PC-9 (cell line): ENCODE measurements at regions not wholly inside any gene's neighbourhood (a gene's known extent, or its start where the extent isn't known, plus 50 kb on each side); places are given as distances from the start of the nearest gene placed in this dataset.

Experiments used
- BruUV-seq: library from RNA; stranded (reverse); fragments of 400-500 nt; replicated peaks from 2 replicates; lab custom pipeline; 2021; lab: Mats Ljungman, UMichigan
- CTCF ChIA-PET: fragments of 300-600 bp; sonication (Branson Sonifier 250); formaldehyde crosslinking; loops from one replicate; lab custom pipeline; 2022; ENCODE audit warnings: antibody characterized with exemption; lab: Charles Lee
- POLR2A ChIA-PET: fragments of 300-600 bp; sonication (Branson Sonifier 250); formaldehyde crosslinking; loops from one replicate; lab custom pipeline; 2022; ENCODE audit warnings: antibody characterized with exemption; ENCODE audit not compliant: unreplicated experiment; lab: Charles Lee
- DNase-seq, 2 experiments: peaks; one replicate each; pipeline versions ENCODE4 v3.0.0 to v3.0.0-alpha.2; 2015 to 2022; ENCODE audit warnings: mixed read lengths in 1 of 2
- H2AFZ ChIP-seq: fragments of 200-600 bp; sonication (generic); 2 replicates; pipeline ENCODE4 v1.8.1; 2017; ENCODE audit warnings: antibody characterized with exemption
- H3F3A ChIP-seq: fragments of 200-600 bp; sonication (generic); 2 replicates; pipeline ENCODE4 v1.8.1; 2017; ENCODE audit warnings: antibody characterized with exemption, mild to moderate bottlenecking, low read depth; ENCODE audit not compliant: insufficient read depth
- H3K27ac ChIP-seq: fragments of 200-600 bp; sonication (generic); 2 replicates; pipeline ENCODE4 v1.6.1; 2016; ENCODE audit warnings: mixed run types
- H3K27me3 ChIP-seq: fragments of 200-600 bp; sonication (generic); 2 replicates; pipeline ENCODE4 v1.6.1; 2016; ENCODE audit warnings: low read depth, mixed run types; ENCODE audit not compliant: insufficient read depth
- H3K36me3 ChIP-seq: fragments of 200-600 bp; sonication (generic); 2 replicates; pipeline ENCODE4 v1.6.1; 2016; ENCODE audit warnings: low read depth, mixed run types
- H3K4me1 ChIP-seq: fragments of 200-600 bp; sonication (generic); replicated peaks from 2 replicates; pipeline ENCODE4 v1.6.1; 2016; ENCODE audit warnings: mixed run types; ENCODE audit not compliant: insufficient read depth
- H3K4me2 ChIP-seq: fragments of 200-600 bp; sonication (generic); 2 replicates; pipeline ENCODE4 v1.6.1; 2017; ENCODE audit warnings: mixed run types
- H3K4me3 ChIP-seq: fragments of 200-600 bp; sonication (generic); 2 replicates; pipeline ENCODE4 v1.6.1; 2016; ENCODE audit warnings: mixed run types
- H3K79me2 ChIP-seq: fragments of 200-600 bp; sonication (generic); 2 replicates; pipeline ENCODE4 v1.6.1; 2017; ENCODE audit warnings: low read depth, mixed run types
- H3K9me2 ChIP-seq: fragments of 200-600 bp; sonication (generic); 2 replicates; pipeline ENCODE4 v1.8.1; 2017; ENCODE audit warnings: mild to moderate bottlenecking; ENCODE audit not compliant: insufficient read depth
- H3K9me3 ChIP-seq: fragments of 200-600 bp; sonication (generic); 2 replicates; pipeline ENCODE4 v1.8.1; 2016; ENCODE audit warnings: low read depth; ENCODE audit not compliant: insufficient read depth
- H4K20me1 ChIP-seq: fragments of 200-600 bp; sonication (generic); 2 replicates; pipeline ENCODE4 v1.8.1; 2017; ENCODE audit not compliant: insufficient read depth
- EZH2 ChIP-seq: fragments of 200-600 bp; sonication (generic); IDR thresholded peaks from 2 replicates; pipeline ENCODE4 v1.8.0; 2017; ENCODE audit warnings: antibody characterized with exemption, low read depth
- intact Hi-C: fragments of 100-400 bp; cut with micrococcal nuclease; formaldehyde crosslinking; loops from one replicate; pipeline ENCODE4 v1.10.0; 2022; ENCODE audit not compliant: unreplicated experiment
- TF ChIP-seq, protein P1 (sequence below): fragments of 200-600 bp; sonication (generic); conservative IDR thresholded peaks from 2 replicates; pipeline ENCODE4 v1.6.1; 2017; ENCODE audit warnings: mixed run types, antibody characterized with exemption, mild to moderate bottlenecking, moderate library complexity

DNA sequence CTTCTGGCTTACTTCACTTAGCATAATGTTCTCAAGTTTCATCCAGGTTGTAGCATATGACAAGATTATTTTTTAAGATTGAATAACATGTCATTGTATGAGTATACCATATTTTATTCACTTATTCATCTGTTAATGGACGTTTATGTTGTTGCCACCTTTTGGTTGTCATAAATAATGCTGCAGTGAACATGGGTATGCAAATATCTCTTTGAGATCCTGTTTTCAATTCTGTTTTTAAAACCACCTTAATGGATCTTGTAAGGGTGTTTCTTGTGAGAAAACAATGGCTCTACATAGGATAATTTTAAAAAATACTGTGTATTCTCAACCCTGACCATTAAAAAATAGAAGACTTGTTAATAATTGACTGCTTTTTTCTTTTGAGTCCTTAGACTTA lies 290.7 kb upstream of the TMEM229A start:
- BruUV-seq: no TSS peak
- Histone ChIP-seq H3K4me2 (no peak overlapping the region), H4K20me1 (no peaks in the 10 kb centered on the region), H3K4me1 (no peaks in the 10 kb centered on the region), H3K4me3 (no peak overlapping the region), H3K9me3 (no peaks in the 10 kb centered on the region), H3K27ac (no peak overlapping the region), H3K36me3 (no peaks in the 10 kb centered on the region), H3K79me2 (no peaks in the 10 kb centered on the region), H3F3A (no peaks in the 10 kb centered on the region), H2AFZ (no peak overlapping the region), H3K9me2 (no peaks in the 10 kb centered on the region), H3K27me3 (no peaks in the 10 kb centered on the region)
- no peak for DNase-seq
- ChIA-PET POLR2A (no interaction called here), CTCF (no interaction called here)
- intact Hi-C loops: no loop called here
- TF ChIP-seq, protein P1, sequence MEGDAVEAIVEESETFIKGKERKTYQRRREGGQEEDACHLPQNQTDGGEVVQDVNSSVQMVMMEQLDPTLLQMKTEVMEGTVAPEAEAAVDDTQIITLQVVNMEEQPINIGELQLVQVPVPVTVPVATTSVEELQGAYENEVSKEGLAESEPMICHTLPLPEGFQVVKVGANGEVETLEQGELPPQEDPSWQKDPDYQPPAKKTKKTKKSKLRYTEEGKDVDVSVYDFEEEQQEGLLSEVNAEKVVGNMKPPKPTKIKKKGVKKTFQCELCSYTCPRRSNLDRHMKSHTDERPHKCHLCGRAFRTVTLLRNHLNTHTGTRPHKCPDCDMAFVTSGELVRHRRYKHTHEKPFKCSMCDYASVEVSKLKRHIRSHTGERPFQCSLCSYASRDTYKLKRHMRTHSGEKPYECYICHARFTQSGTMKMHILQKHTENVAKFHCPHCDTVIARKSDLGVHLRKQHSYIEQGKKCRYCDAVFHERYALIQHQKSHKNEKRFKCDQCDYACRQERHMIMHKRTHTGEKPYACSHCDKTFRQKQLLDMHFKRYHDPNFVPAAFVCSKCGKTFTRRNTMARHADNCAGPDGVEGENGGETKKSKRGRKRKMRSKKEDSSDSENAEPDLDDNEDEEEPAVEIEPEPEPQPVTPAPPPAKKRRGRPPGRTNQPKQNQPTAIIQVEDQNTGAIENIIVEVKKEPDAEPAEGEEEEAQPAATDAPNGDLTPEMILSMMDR: no peak
- no peak for TF ChIP-seq EZH2

DNA sequence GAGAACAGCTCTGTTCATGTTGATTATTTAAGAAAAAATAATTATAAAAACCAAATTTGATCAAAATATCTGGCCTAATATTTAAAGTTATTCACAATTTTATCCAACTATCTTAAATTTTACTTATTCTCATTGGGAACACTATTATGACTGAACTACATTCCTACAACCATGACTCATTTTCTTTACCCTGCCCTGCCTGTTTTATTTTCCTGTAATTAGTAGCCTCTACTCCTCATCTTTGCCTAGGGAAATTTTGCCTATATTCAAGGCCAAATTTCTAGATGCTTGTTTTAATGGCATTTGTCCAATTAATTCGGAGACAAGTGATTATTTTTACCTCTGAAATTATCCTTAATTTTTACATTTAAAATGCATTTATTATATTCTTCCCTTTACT lies 289.7 kb upstream of the TMEM229A start:
- Histone ChIP-seq H3K4me1 (no peaks in the 10 kb centered on the region), H3K4me2 (no peak overlapping the region), H3K4me3 (no peak overlapping the region), H3K27ac (no peak overlapping the region), H3K79me2 (no peaks in the 10 kb centered on the region), H3K9me2 (no peaks in the 10 kb centered on the region), H3K27me3 (no peaks in the 10 kb centered on the region), H4K20me1 (no peaks in the 10 kb centered on the region), H3K36me3 (no peaks in the 10 kb centered on the region), H3F3A (no peaks in the 10 kb centered on the region), H3K9me3 (no peaks in the 10 kb centered on the region), H2AFZ (no peak overlapping the region)
- BruUV-seq: no TSS peak
- intact Hi-C loops: no loop called here
- POLR2A ChIA-PET: no interaction called here
- TF ChIP-seq EZH2: no peak
- TF ChIP-seq, protein P1: no peak
- no peak for DNase-seq
- CTCF ChIA-PET: no interaction called here

DNA sequence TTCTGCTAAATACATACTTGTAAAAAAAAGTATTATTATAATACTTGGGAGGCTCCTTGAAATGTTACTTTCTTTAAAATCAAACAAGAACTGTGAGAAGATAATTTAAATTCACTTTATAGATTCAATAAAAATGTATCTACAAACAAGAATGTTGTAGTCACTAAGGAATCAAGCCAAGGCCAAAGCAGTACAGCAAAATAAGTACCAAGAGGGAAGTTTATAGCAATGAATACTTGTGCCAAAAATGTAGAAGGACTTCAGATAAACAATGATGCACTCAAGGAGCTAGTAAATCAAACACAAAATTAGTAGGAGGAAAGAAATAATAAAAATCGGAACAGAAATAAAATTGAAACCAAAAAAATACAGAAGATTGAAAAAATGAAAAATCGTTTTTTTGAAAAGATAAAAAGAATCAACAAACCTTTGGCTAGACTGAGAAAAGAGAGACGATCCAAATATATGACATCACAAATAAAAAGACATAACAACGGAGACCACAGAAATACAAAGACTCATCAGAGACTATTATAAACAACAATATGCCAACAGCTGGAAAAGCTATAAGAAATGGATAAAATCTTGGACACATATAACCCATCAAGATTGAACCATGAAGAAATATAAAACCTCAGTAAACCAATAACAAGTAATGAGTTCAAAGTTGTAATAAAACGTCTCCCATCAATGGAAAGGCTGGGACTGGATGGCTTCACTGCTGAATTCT lies 286.0 kb upstream of the TMEM229A start:
- ChIA-PET CTCF (no interaction called here), POLR2A (no interaction called here)
- Histone ChIP-seq H3K4me1 (no peaks in the 10 kb centered on the region), H3K4me3 (no peak overlapping the region), H3F3A (no peaks in the 10 kb centered on the region), H3K4me2 (no peak overlapping the region), H3K36me3 (no peaks in the 10 kb centered on the region), H3K27ac (no peak overlapping the region), H3K79me2 (no peaks in the 10 kb centered on the region), H3K9me3 (no peaks in the 10 kb centered on the region), H4K20me1 (no peaks in the 10 kb centered on the region), H3K9me2 (no peaks in the 10 kb centered on the region), H3K27me3 (no peaks in the 10 kb centered on the region), H2AFZ (no peak overlapping the region)
- BruUV-seq: no TSS peak
- intact Hi-C loops: no loop called here
- TF ChIP-seq EZH2: no peak
- TF ChIP-seq, protein P1: no peak
- no peak for DNase-seq
